CD4-positive, alpha-beta T cell treated with Interleukin-1 beta for 1 hour (primary cell): ENCODE measurements at regions not wholly inside any gene's neighbourhood (a gene's known extent, or its start where the extent isn't known, plus 50 kb on each side); places are given as distances from the start of the nearest gene placed in this dataset.
"Not testable (repeated sequence)": the region's sequence is repeated elsewhere in the genome, so short reads cannot be mapped to it uniquely, and the experiment has no call there.

Source experiments
- DNase-seq, 2 donors: peaks; one replicate each; pipeline ENCODE4 v3.0.0-alpha.2; 2020 to 2022

DNA sequence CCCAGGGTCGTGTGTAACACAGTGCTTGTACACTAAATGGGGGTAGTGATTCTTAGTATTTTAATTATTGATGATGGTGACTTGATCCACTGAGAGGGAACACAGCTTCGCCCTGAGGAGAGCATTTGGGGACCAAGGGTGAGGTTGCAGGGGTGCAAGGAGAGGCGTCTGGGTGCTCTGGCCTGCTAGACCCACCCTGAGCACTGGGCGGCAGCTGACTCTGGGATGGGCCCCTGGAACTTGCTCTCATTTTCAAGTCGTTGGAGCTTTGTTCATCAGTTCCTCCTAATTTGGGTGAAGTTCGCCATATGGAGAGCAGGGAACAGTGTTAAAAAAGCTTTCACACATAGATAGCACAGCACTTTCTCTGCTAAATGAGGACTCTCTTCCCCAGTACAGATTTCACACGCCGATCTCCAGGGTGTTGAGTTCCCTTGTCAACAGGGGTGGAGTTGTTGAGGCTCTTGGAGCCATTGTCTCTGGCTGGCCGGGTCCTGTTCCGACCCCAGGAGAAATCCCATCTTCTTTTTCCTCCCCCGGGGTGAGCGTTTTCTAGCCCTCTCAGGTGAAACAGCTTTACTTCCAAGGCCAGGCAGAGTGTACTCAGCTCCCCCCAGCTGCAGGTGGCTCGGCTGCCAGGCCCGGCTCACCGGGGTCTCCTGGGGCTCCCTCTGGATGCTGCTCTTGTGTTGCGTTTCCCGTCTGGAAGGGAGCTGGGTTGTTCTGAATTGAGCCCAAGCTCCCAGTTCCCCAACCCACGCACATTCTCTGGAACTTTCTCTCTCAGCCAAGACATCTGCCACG, 367.4 kb downstream of the RPS6KC1 start:
- no peak for DNase-seq

DNA sequence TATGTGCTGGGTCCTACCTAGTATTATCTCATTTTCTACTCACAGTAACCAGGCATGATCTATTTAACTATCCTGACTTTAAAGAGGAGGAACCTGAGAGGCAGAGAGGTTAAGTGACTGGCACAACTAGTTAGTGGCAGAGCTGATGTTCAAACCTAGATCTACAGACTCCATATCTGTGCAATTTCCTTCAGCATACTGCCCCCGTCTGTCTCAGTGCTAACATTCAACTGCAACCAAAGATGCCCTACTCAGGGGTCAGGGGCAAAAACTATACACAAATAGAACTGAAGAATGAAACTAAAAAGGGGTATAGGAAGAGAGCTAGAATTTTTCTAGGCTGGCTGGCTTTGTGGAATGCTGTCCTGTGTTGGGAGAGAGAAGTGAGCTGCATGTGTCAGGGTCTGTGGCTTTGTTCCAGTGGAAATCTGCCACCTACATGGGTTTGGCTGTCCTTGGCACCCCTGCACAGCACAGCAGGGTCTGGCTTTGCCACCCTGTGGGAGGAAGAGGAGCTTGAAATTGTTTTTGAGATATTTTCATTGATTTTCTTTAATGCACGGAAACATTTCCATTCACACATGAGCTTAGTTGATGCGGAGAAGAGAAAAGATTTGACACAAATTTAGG, 368.5 kb downstream of the RPS6KC1 start:
- no peak for DNase-seq

DNA sequence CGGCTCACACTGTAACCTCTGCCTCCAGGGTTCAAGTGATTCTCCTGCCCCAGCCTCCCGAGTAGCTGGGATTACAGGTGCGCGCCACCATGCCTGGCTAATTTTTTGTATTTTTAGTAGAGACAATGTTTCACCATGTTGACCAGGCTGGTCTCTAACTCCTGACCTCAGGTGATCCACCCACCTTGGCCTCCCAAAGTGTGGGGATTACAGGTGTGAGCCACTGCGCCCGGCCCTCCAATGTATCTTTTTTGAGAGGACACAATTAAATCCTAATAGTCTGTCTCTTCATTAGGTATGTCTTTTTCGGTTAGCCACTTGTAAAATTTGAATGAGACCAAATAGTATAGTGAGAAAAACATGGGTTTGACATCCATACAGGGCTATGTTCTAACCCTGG, 370.1 kb downstream of the RPS6KC1 start:
- DNase-seq, result not testable (repeated sequence)

DNA sequence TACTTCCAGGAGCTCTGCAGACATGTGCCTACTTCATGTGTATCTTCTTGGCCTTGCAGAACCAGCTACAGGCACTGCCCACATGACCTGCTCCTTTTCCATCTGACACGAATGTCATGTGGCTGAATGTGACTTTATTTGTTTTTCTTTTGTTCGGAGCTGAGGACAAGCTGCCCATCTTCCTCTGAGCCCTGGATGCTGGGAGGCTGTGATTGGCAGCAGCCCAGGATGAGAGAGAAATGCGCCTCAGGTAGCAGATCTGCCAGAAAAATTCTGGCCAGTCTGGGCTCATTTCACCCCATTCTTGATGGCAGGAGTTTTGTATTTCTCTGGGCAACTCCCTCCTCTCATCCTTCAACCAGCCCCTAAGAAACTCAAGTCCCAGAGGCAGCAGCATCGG, 372.0 kb downstream of the RPS6KC1 start:
- no peak for DNase-seq

DNA sequence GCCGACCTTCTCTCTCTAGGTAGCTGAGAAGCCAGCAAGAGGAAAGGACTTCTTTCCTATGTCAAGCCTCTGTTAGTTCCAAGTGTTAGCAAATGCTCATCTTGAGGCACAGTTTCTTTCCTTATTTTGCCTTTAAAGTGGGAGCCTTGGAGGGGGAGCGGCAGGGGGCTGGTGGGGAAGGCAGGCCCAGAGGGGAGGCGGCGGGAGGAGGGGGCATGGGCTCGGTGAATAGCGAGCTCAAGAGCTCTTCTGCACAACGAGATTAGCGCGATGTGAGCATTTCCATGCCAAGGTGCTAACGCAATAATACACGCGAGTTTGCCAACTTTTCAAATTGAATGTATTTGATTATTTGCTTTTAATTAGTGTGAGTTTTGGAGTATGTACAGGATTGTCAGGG, 372.6 kb downstream of the RPS6KC1 start:
- no peak for DNase-seq

DNA sequence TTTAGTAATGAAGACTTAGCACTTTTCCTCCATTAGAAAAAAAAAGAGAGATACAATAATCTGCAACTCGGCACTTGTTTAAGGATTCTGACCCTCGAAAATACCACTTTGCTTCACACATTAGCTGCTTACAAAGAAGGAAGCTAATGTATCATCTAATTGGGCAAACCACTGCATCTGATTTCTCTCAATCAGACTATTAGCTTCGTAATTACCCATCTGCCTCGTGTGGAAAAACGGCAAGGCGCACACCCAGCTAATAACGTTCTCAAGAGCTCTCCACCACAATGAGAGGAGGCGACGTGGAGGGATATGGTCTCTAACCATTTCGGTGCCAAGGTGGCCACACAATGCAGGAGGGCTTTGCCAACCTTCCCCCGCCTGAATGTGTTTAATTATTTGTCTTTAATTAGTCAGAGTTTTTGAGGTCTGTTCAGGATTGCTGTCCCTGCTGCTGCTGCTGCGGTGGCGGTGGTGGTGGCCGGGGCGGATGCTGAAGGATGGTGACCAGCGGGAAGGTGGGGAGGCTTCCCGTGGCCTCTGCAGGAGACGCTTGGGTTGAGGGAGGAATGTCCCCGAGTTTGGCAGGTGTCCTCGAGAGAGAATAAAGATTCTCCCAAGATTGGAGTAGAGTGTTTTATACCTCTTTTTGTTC, 374.5 kb downstream of the RPS6KC1 start:
- no peak for DNase-seq

DNA sequence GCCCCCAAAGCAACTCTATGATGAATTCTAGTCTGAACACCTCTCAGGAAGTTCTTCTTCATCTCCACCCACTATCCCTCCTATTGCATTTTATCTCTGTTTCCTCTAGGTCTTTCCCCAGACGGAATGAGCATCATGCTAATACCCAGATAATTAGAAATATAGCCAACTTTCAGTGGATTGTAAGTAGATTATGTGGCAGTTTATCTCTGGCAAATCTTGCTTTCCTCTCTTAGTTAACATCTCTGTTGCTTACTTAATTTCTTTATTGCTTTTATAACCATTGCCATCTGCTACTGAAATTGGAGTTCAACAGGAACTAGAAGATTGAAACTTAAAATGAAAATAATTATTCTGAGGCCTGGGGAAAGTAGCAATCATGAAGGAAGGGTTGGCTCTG, 378.6 kb downstream of the RPS6KC1 start:
- DNase-seq, result no peak

DNA sequence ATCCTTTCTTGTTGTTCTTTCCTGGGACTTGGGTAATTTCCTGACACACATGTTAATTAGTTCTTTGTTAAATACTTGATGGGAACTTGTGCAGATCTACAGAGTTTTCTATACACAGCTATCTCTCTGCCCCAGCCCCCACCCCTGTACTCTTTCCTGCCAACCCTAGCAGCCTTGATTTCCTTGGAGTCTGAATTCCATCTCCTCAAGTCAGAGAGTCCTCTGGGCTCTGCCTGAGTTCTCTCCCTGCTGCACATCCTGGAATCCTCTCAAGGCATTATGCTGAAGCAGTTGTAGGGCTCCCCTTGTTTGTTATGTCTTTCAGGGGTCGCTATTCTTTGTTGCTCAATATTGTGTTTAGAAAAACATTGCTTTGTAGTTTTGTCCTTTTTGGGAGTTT, 384.7 kb downstream of the RPS6KC1 start:
- no peak for DNase-seq

DNA sequence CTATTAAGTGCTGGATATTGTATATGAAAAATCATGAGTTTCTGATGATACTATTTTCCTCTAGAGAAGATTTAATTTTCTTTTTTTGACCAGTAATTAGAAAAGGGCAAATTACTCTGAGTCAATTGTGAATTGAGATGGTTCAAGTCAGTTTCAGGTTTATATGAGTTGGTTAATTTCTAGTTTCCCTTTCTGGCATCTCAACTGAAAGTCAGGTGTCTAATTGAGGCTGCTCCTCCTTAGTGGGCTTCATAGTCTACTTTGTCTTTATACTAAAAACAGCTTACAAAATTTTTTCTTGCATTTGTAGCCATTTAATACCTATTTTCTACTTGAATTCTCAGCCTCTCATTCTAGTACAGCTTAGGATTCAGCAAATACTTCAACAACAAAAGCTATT, 387.3 kb downstream of the RPS6KC1 start:
- DNase-seq, result no peak

DNA sequence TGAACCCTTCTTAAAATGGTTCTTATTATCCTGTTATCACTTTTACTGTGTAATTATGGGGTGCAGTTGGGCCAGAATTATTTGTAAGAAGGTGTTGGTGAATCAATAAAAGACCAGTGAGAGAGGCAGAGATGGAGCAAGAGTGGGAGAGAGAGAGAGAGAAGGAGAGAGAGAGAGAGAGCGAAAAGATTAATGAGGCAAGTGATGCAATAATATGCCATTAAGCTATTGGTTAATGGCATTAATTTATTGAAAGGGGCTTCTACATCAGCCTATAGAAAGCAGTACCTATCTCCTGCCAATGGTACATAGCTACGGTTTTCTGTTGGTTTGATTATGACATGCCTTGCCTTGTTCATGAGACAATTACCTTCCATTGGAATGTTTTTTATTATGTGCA, 388.7 kb downstream of the RPS6KC1 start:
- no peak for DNase-seq

DNA sequence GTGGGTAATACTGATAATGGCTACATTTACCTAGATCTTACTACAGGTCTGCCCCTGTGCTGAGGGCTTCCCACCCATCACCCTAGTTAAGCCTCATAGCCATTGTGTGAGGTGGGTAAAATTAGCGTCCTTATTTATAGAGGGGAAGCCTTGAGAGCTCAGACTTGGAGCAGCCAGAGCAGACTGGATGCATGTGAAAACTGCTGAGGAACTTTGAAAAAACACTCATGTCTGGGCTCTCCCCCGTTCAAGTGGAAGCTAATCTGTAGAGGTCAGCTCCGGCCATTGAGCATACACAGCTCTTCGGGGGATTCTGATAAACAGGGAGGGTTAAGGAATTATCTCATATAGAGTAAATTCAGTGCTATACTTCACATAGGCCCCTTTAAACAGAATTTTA, 389.7 kb downstream of the RPS6KC1 start:
- no peak for DNase-seq

DNA sequence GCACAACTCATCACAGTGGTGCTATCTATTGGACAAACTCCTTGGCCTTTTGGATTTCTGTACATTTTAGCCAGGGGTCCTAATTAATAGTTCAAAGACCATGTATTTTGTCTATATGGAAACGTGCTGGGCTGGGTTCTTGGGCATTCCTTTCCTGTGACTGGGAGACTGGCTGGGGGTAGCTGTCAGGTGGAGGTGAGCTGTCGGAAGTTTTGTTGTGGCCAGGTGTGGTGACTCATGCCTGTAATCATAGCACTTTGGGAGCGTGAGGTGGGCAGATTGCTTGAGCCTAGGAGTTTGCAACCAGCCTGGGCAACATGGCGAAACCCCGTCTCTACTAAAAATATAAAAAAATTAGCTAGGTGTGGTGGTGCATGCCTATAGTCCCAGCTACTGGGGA, 392.4 kb downstream of the RPS6KC1 start:
- DNase-seq, result no peak

DNA sequence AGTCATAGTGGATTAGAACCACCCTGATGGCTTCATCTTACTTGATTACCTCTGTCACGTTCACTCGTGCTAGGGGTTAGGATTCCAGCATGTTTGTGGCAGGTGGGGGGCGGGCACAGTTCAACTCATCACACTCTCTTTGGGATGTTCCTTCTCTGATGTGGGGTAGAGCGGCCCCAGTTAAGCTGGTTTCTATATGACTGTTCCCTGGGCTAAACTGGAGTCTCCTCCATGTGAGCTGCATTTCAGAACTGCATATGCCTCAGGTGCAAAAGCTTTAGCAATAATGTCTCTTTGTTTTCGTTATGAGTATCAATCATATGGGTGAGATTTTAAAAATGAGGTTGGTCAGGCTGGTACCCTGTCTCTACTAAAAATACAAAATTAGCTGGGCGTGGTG, 393.2 kb downstream of the RPS6KC1 start:
- no peak for DNase-seq

DNA sequence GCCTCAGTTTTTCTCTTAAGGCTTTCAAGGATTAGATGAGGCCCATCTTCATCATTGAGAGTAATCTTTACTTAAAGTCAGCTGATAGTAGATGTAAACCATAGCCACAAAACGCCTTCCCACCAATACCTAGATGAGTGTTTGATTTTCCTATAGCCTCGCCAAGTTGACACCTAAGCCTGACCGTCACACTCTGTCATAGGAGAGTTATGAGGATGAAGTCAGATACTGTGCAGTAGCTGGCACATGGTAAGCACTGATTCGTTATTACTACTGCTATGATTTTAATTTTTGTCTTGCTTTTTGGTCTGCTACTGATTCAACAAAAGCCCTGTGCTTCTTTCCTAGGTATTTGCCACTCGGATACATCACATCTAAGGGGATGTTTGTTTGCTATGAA, 395.5 kb downstream of the RPS6KC1 start:
- DNase-seq, result no peak

DNA sequence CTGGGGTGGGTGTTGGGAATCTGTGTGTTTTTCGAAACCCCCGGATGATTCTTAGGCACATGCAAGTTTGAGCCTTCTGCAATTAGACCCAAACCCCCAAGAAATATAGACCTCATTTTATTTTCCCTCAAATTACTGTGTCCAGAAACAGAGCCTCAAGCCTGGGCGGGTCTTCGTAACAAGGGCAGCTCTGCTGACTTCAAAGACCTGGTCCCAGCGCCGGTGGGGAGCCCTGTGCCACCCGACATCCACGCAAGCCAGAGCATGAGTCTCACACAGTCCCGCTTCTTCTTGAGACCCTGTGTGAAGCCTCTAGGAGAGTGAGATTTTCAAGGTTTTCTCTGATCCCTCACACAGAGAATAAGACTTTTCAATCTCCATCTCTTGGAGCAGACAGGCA, 397.3 kb downstream of the RPS6KC1 start:
- DNase-seq, result no peak

DNA sequence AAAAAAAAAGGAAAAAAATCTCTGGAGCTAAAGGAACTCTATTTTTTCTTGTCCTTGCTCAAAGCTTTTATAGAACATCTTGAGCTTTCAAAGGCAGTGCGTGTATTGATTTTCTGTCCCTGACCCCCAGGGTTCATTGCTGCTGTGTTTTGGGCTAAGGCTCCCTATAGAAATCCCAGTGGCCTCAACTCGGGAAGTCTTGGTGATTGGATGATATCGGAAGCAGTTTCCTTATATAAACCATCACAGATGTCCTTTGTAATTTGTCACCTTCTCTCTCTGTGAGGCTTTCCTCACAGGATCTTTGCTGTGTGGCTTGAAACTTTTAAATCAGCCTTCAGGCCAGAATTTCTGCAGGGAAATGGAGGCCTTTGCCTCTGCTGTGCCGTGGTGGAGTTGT, 397.7 kb downstream of the RPS6KC1 start:
- no peak for DNase-seq

DNA sequence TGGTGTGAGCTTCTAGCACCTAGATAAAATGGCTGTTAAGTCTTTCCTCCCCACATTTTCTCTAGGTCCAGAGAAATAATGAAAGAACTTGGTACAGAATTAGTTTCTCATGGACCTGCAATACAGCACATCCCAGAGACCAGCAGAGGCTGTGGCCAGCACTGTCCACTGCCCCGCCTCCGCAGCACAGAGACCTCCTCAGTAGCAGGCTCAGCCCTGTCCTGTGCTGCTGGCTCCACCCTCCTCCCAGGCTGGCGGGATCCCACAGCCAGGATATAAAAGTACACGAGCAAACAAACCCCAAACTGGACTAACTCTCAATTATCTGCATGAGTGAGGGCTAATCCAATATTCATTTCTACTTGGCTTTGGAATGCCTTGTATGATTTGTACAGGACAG, 401.5 kb downstream of the RPS6KC1 start:
- DNase-seq, result no peak

DNA sequence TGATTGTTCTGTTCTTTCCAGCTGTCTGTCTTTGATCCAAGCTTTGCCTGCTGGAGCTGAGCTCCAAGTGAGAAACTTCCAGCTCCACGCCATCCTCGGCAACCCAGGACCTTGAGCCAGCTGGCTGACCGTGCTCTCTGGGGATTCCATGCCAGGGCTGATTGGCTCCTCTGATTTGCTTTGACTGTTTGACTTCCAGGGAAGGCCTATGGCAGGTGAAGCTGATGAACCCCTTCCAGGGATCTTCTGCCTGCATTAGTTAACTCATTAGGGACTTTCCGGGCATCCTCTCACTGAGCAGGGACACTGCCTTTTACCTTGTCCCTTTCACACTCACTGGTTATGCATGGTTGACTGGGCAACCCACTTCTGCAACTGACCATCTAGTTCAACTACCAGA, 406.1 kb downstream of the RPS6KC1 start:
- no peak for DNase-seq

DNA sequence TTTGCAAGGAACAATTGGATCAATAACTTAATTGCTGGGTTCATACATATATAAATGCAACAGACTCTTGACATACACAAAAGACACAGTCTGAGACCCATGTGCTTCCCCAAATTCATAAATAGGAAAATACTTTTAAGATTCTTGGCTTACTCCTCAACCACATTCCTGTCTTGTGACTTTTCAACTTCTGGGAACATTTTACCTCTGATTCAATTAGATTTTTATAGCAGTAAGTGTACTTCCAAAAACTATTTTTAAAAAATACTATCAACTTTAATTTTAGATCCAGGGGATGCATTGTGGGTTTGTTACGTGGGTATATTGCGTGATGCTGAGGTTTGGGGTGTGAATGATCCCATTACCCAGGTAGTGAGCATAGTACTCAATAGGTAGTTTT, 406.7 kb downstream of the RPS6KC1 start:
- DNase-seq, result no peak

DNA sequence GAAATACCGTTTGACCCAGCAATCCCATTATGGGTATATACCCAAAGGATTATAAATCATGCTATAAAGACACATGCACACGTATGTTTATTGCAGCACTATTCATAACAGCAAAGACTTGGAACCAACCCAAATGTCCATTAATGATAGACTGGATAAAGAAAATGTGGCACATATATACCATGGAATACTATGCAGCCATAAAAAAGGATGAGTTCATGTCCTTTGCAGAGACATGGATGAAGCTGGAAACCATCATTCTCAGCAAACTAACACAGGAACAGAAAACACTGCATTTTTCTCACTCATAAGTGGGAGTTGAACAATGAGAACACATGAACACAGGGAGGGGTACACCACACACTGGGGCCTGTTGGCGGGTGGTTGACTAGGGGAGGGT, 411.3 kb downstream of the RPS6KC1 start:
- not testable (repeated sequence) for DNase-seq

DNA sequence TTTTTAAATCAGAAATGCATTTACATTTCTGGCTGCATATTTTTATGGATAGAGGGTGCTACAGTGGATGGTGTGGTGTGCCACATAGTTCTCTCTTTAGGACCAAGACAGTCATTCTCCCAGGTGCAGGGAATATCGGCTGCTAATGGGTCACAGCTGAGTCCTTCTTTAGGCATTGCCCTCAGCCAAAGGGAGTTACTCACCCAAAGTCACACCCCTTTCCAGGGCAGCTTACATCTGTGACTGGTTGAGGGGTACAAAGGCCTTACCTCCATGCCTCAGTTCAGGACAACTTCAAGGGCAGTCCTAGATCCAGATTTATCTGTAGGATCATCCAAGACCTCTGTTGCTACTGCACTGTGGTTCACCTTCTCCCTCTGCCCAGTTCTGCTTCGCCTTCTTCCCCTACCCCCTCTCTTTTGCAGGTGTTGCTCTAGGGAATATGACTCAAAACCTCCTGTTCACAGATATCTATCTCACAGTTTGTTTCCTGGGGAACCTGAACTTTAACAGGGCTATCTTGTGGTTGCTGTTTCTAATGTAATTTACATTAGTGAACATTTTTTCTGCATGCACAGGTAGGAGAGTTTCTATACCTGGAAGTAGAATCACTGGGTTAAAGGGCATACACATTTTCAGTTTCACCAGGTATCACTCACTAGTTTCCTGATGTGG, 413.9 kb downstream of the RPS6KC1 start:
- no peak for DNase-seq

DNA sequence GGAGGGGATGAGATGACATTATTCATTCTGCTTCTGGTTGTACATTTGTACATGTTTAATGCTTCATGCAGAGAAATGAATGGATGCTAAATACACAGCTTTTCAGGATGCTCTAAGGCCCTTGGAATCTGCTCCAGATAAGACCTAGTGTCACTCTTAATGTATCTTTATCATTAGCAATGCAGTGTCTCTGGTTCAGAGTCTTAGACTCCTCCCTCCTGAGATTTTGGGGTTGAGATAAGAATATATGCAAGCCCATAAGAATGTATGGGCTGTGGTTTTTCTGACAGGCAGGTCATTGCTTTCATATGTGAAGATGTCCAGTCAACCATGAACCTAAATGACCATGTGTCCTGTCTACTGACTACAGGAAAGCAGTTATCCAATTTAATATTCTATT, 415.5 kb downstream of the RPS6KC1 start:
- DNase-seq, result no peak

DNA sequence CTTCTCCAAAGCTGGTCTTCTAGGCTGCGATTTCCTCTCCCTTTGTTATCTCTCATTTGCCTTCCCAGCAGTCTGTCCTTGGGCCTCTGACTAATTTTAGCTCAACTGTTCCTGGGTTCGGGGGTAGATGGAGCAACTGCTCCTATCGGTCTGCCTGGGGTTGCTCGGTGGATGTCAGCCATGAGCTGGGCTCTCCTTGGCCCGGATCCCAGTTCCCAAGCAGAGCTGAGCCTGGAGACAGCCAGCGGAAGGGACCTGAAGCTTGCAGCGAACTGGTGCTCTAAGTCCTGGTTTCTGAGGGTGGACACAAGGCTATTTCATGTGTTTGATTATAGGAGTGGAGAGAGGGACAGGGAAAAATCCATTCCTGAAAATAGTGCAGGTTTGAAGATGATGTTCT, 423.0 kb downstream of the RPS6KC1 start:
- no peak for DNase-seq

DNA sequence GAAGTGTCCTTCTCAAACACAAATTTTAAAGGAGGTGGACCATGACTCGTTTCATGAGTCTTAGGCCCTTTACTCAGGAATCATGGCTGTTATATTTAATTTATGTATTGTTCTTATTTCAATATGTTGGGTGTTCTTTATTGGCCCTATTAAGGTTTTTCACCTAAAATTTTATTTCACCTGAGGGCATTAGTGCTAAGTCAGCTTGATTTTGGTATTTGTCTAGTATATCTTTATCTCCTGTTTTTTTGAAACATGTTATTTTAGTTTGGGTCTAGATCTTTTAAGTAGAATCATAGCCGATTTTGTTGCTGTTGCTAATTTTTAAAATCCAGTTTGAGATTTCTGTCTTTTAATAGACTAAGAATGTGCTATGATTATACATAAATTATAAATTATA, 430.4 kb downstream of the RPS6KC1 start:
- DNase-seq, result no peak
